HG03558 (cell line): ENCODE measurements at regions not wholly inside any gene's neighbourhood (a gene's known extent, or its start where the extent isn't known, plus 50 kb on each side); places are given as distances from the start of the nearest gene placed in this dataset.
"Not testable (repeated sequence)": the region's sequence is repeated elsewhere in the genome, so short reads cannot be mapped to it uniquely, and the experiment has no call there.

Source experiments
- ATAC-seq: cut with Tn5 transposase; IDR thresholded peaks from one replicate; pipeline ENCODE4 v1.9.1; 2021; ENCODE audit warnings: moderate number of reproducible peaks; ENCODE audit not compliant: unreplicated experiment; ENCODE audit errors: extremely low read depth

- not testable (repeated sequence) for ATAC-seq
Measured at GRCh38 chr4:14002331-14002730, 374.8 kb upstream of the BOD1L1 start.

- no peak for ATAC-seq
Measured at GRCh38 chr4:14008494-14008893, 381.0 kb upstream of the BOD1L1 start.

GRCh38 chr4:14018191-14018853, 390.8 kb upstream of the BOD1L1 start:
- ATAC-seq = no peak

GRCh38 chr4:14022456-14022855, 394.9 kb upstream of the BOD1L1 start:
- no peak for ATAC-seq

GRCh38 chr4:14023036-14023435, 395.5 kb upstream of the BOD1L1 start:
- no peak for ATAC-seq

- no peak for ATAC-seq
Measured at GRCh38 chr4:14023896-14024295, 396.4 kb upstream of the BOD1L1 start.

GRCh38 chr4:14025111-14025510, 397.6 kb upstream of the BOD1L1 start:
- ATAC-seq = no peak

GRCh38 chr4:14025891-14026290, 398.4 kb upstream of the BOD1L1 start:
- ATAC-seq = no peak

GRCh38 chr4:14028862-14029261, 401.3 kb upstream of the BOD1L1 start:
- ATAC-seq = no peak

GRCh38 chr4:14035076-14035475, 407.6 kb upstream of the BOD1L1 start:
- ATAC-seq = no peak

GRCh38 chr4:14043203-14043602, 415.7 kb upstream of the BOD1L1 start:
- no peak for ATAC-seq

- no peak for ATAC-seq
Measured at GRCh38 chr4:14046642-14047041, 419.1 kb upstream of the BOD1L1 start.

GRCh38 chr4:14047840-14048239, 420.3 kb upstream of the BOD1L1 start:
- no peak for ATAC-seq

- no peak for ATAC-seq
Measured at GRCh38 chr4:14049946-14050345, 422.4 kb upstream of the BOD1L1 start.

GRCh38 chr4:14053291-14053690, 425.8 kb upstream of the BOD1L1 start:
- no peak for ATAC-seq

- ATAC-seq = no peak
Measured at GRCh38 chr4:14054391-14054790, 426.9 kb upstream of the BOD1L1 start.

- no peak for ATAC-seq
Measured at GRCh38 chr4:14059006-14059405, 431.5 kb upstream of the BOD1L1 start.

GRCh38 chr4:14064984-14065383, 437.5 kb upstream of the BOD1L1 start:
- ATAC-seq = no peak

- ATAC-seq = no peak
Measured at GRCh38 chr4:14065406-14065805, 437.9 kb upstream of the BOD1L1 start.

- ATAC-seq = no peak
Measured at GRCh38 chr4:14066979-14067378, 439.5 kb upstream of the BOD1L1 start.

- no peak for ATAC-seq
Measured at GRCh38 chr4:14069886-14070285, 442.4 kb upstream of the BOD1L1 start.

GRCh38 chr4:14070289-14070880, 442.9 kb upstream of the BOD1L1 start:
- ATAC-seq = no peak
